Prostate gland (tissue), 2 donors: ENCODE measurements at regions not wholly inside any gene's neighbourhood (a gene's known extent, or its start where the extent isn't known, plus 50 kb on each side); places are given as distances from the start of the nearest gene placed in this dataset.

Experiments used
- CTCF ChIP-seq, 4 experiments: fragments of 200-600 bp in 2 of 4; fragments of 450-650 bp in 2 of 4; sonication (generic) in 2 of 4; IDR thresholded peaks; 1 replicate in 3 of 4; 2 replicates in 1 of 4; pipeline ENCODE4 v1.5.1; 2016 to 2019; ENCODE audit warnings: antibody characterized with exemption in 4 of 4, mild to moderate bottlenecking in 2 of 4, moderate library complexity in 2 of 4
- POLR2A ChIP-seq: fragments of 450-650 bp; IDR thresholded peaks from one replicate; pipeline ENCODE4 v1.6.1; 2016; ENCODE audit warnings: antibody characterized with exemption, mild to moderate bottlenecking

GRCh38 chrX:20454117-20454516 lies 187.4 kb upstream of the RPS6KA3 start:
- no peak for TF ChIP-seq CTCF (IDR thresholded peaks at IDR 0.05)
- TF ChIP-seq POLR2A: no peak
